Retinal pigment epithelial cell (primary cell): ENCODE measurements at regions not wholly inside any gene's neighbourhood (a gene's known extent, or its start where the extent isn't known, plus 50 kb on each side); places are given as distances from the start of the nearest gene placed in this dataset.

ENCODE experiments used
- DNase-seq: peaks from one replicate; pipeline ENCODE4 v3.0.0-alpha.2; 2010; ENCODE audit warnings: low read depth
- H3K4me3 ChIP-seq: 2 replicates; pipeline ENCODE4 v1.5.1; 2011; ENCODE audit warnings: mild to moderate bottlenecking, low read length, control low read depth, moderate library complexity
- TF ChIP-seq, protein P1 (sequence below): conservative IDR thresholded peaks from 2 replicates; pipeline ENCODE4 v1.5.1; 2011; ENCODE audit warnings: low read depth, low read length, control low read depth, inconsistent platforms

GRCh38 chr5:99272576-99272975 lies 343.8 kb upstream of the CHD1 start:
- no peak overlapping the region for H3K4me3 ChIP-seq
- DNase-seq = no peak

GRCh38 chr5:99258819-99259218 lies 330.0 kb upstream of the CHD1 start:
- no peak overlapping the region for H3K4me3 ChIP-seq
- no peak for DNase-seq
- TF ChIP-seq, protein P1, sequence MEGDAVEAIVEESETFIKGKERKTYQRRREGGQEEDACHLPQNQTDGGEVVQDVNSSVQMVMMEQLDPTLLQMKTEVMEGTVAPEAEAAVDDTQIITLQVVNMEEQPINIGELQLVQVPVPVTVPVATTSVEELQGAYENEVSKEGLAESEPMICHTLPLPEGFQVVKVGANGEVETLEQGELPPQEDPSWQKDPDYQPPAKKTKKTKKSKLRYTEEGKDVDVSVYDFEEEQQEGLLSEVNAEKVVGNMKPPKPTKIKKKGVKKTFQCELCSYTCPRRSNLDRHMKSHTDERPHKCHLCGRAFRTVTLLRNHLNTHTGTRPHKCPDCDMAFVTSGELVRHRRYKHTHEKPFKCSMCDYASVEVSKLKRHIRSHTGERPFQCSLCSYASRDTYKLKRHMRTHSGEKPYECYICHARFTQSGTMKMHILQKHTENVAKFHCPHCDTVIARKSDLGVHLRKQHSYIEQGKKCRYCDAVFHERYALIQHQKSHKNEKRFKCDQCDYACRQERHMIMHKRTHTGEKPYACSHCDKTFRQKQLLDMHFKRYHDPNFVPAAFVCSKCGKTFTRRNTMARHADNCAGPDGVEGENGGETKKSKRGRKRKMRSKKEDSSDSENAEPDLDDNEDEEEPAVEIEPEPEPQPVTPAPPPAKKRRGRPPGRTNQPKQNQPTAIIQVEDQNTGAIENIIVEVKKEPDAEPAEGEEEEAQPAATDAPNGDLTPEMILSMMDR = no peak

More at GRCh38 chr5:99272576-99272975, 343.8 kb upstream of the CHD1 start:
- TF ChIP-seq, protein P1 = no peak

GRCh38 chr5:99248066-99248465 lies 319.3 kb upstream of the CHD1 start:
- H3K4me3 ChIP-seq = no peak overlapping the region
- TF ChIP-seq, protein P1 = no peak
- DNase-seq = no peak

GRCh38 chr5:99247346-99247745 lies 318.5 kb upstream of the CHD1 start:
- DNase-seq = no peak
- TF ChIP-seq, protein P1 = no peak
- H3K4me3 ChIP-seq = no peak overlapping the region

- no peak for DNase-seq
- TF ChIP-seq, protein P1 = no peak
- H3K4me3 ChIP-seq = no peak overlapping the region
Observed at GRCh38 chr5:99243111-99243510, 314.3 kb upstream of the CHD1 start.

- TF ChIP-seq, protein P1 = no peak
- DNase-seq = no peak
- H3K4me3 ChIP-seq = no peak overlapping the region
Observed at GRCh38 chr5:99239826-99240360, 311.1 kb upstream of the CHD1 start.

GRCh38 chr5:99191206-99191745 lies 262.5 kb upstream of the CHD1 start:
- no peak for DNase-seq
- H3K4me3 ChIP-seq = no peak overlapping the region
- TF ChIP-seq, protein P1 = no peak
